IMR-90 (cell line): ENCODE measurements at regions not wholly inside any gene's neighbourhood (a gene's known extent, or its start where the extent isn't known, plus 50 kb on each side); places are given as distances from the start of the nearest gene placed in this dataset.

Experiments used
- ATAC-seq: fragments of 200-7000 bp; cut with Tn5 transposase; 2 replicates; pipeline ENCODE4 v1.9.1; 2020; ENCODE audit warnings: low read depth, mild to moderate bottlenecking, moderate library complexity
- BruUV-seq: library from RNA; stranded (reverse); fragments of 400-500 nt; replicated peaks from 2 replicates; lab custom pipeline; 2021; lab: Mats Ljungman, UMichigan
- CTCF ChIA-PET: fragments of 300-600 bp; formaldehyde crosslinking; extraction: SDS; loops from one replicate; lab custom pipeline; 2021; ENCODE audit warnings: antibody characterized with exemption; lab: Yijun Ruan, JAX
- POLR2A ChIA-PET: fragments of 300-600 bp; sonication (Branson Sonifier 250); formaldehyde crosslinking; loops from one replicate; lab custom pipeline; 2022; ENCODE audit warnings: antibody characterized with exemption; ENCODE audit not compliant: unreplicated experiment; lab: Charles Lee
- DNase-seq: peaks from one replicate; pipeline ENCODE4 v3.0.0; 2013
- H2AFZ ChIP-seq: replicated peaks from 2 replicates; pipeline ENCODE3; 2013; ENCODE audit warnings: low read length, mild to moderate bottlenecking; ENCODE audit not compliant: poor library complexity
- H2AK5ac ChIP-seq: 2 replicates; pipeline ENCODE4 v1.6.1; 2013; ENCODE audit warnings: low read depth, low read length, inconsistent platforms
- H2AK9ac ChIP-seq: replicated peaks from 2 replicates; pipeline ENCODE3; 2013; ENCODE audit warnings: mild to moderate bottlenecking, low read depth, low read length, moderate library complexity; ENCODE audit not compliant: poor library complexity
- H2BK120ac ChIP-seq: 2 replicates; pipeline ENCODE4 v1.6.1; 2013; ENCODE audit warnings: low read depth, low read length, inconsistent platforms
- H2BK15ac ChIP-seq: 3 replicates; pipeline ENCODE4 v1.6.1; 2013; ENCODE audit warnings: low read depth, low read length, inconsistent platforms
- H2BK20ac ChIP-seq: 2 replicates; pipeline ENCODE4 v1.6.1; 2013; ENCODE audit warnings: low read depth, mild to moderate bottlenecking, inconsistent platforms, low read length, moderate library complexity
- H2BK5ac ChIP-seq: 2 replicates; pipeline ENCODE4 v1.6.1; 2013; ENCODE audit warnings: mild to moderate bottlenecking, low read depth, low read length, inconsistent platforms; ENCODE audit not compliant: poor library complexity, severe bottlenecking
- H3K14ac ChIP-seq: replicated peaks from 2 replicates; pipeline ENCODE4 v1.6.1; 2013; ENCODE audit warnings: low read depth, low read length, inconsistent platforms
- H3K18ac ChIP-seq: 2 replicates; pipeline ENCODE4 v1.6.1; 2013; ENCODE audit warnings: low read depth, low read length, control low read depth
- H3K23ac ChIP-seq: 2 replicates; pipeline ENCODE4 v1.6.1; 2013; ENCODE audit warnings: low read depth, low read length, inconsistent platforms
- H3K27ac ChIP-seq: 2 replicates; pipeline ENCODE4 v1.5.1; 2013; ENCODE audit warnings: mild to moderate bottlenecking, control low read depth, low read length; ENCODE audit not compliant: insufficient read depth
- H3K27me3 ChIP-seq: 2 replicates; pipeline ENCODE4 v1.6.1; 2013; ENCODE audit warnings: low read length; ENCODE audit not compliant: control insufficient read depth, insufficient read depth
- H3K36me3 ChIP-seq: 2 replicates; pipeline ENCODE4 v1.6.1; 2013; ENCODE audit warnings: low read length, mixed read lengths; ENCODE audit not compliant: control insufficient read depth, insufficient read depth
- H3K4ac ChIP-seq: 2 replicates; pipeline ENCODE4 v1.6.1; 2013; ENCODE audit warnings: low read depth, low read length, inconsistent platforms
- H3K4me1 ChIP-seq: 2 replicates; pipeline ENCODE4 v1.6.1; 2013; ENCODE audit warnings: low read length, mixed read lengths; ENCODE audit not compliant: control insufficient read depth, insufficient read depth
- H3K4me2 ChIP-seq: 2 replicates; pipeline ENCODE4 v1.6.1; 2013; ENCODE audit warnings: low read depth, mild to moderate bottlenecking, control low read depth, low read length, moderate library complexity
- H3K4me3 ChIP-seq: 2 replicates; pipeline ENCODE4 v1.5.1; 2013; ENCODE audit warnings: low read depth, mild to moderate bottlenecking, control low read depth, low read length, moderate library complexity; ENCODE audit not compliant: insufficient read depth
- H3K56ac ChIP-seq: 2 replicates; pipeline ENCODE4 v1.6.1; 2013; ENCODE audit warnings: low read length, inconsistent platforms; ENCODE audit not compliant: insufficient read depth; ENCODE audit errors: extremely low read depth
- H3K79me1 ChIP-seq, 2 experiments: 2 replicates each; pipeline ENCODE4 v1.6.1; 2013; ENCODE audit warnings: low read length in 2 of 2, inconsistent platforms in 1 of 2, low read depth in 1 of 2
- H3K9ac ChIP-seq: 2 replicates; pipeline ENCODE4 v1.6.1; 2013; ENCODE audit warnings: low read depth, low read length, control low read depth
- H3K9me1 ChIP-seq: 2 replicates; pipeline ENCODE4 v1.6.1; 2013; ENCODE audit warnings: low read length, inconsistent platforms; ENCODE audit not compliant: insufficient read depth
- H3K9me3 ChIP-seq: 2 replicates; pipeline ENCODE4 v1.6.1; 2013; ENCODE audit warnings: low read length; ENCODE audit not compliant: control insufficient read depth, insufficient read depth
- H4K20me1 ChIP-seq: 2 replicates; pipeline ENCODE4 v1.6.1; 2013; ENCODE audit warnings: low read length, inconsistent platforms; ENCODE audit not compliant: insufficient read depth
- H4K5ac ChIP-seq: 2 replicates; pipeline ENCODE4 v1.6.1; 2013; ENCODE audit warnings: mild to moderate bottlenecking, low read depth, low read length, control low read depth
- H4K8ac ChIP-seq, 2 experiments: 2 replicates each; pipeline ENCODE4 v1.6.1; 2013; ENCODE audit warnings: low read depth in 2 of 2, low read length in 2 of 2, control low read depth in 1 of 2, inconsistent platforms in 1 of 2
- H4K91ac ChIP-seq: 2 replicates; pipeline ENCODE4 v1.6.1; 2013; ENCODE audit warnings: low read depth, low read length, inconsistent platforms; ENCODE audit not compliant: insufficient read depth
- BHLHE40 ChIP-seq: fragments of 150-350 bp; IDR thresholded peaks from 2 replicates; pipeline ENCODE4 v1.6.1; 2016; ENCODE audit warnings: mild to moderate bottlenecking, low read depth, low read length
- CEBPB ChIP-seq: IDR thresholded peaks from 2 replicates; pipeline ENCODE4 v1.6.1; 2012; ENCODE audit warnings: low read depth, low read length, improper control_type of control experiment
- CHD1 ChIP-seq: IDR thresholded peaks from 2 replicates; pipeline ENCODE4 v1.6.1; 2012; ENCODE audit warnings: low read depth, low read length, improper control_type of control experiment
- CTCF ChIP-seq: conservative IDR thresholded peaks from 2 replicates; pipeline ENCODE4 v1.5.1; 2012; ENCODE audit warnings: mild to moderate bottlenecking, low read depth, low read length, improper control_type of control experiment
- ELK1 ChIP-seq: fragments of 150-350 bp; IDR thresholded peaks from 2 replicates; pipeline ENCODE4 v1.6.1; 2016; ENCODE audit warnings: low read depth, mild to moderate bottlenecking, low read length, moderate library complexity, borderline replicate concordance
- MAZ ChIP-seq: IDR thresholded peaks from 2 replicates; pipeline ENCODE4 v1.6.1; 2012; ENCODE audit warnings: low read depth, mild to moderate bottlenecking, low read length, improper control_type of control experiment, moderate library complexity, borderline replicate concordance
- MXI1 ChIP-seq: IDR thresholded peaks from 2 replicates; pipeline ENCODE4 v1.6.1; 2012; ENCODE audit warnings: low read depth, mild to moderate bottlenecking, low read length, moderate library complexity, borderline replicate concordance
- NFE2L2 ChIP-seq: fragments of 150-350 bp; IDR thresholded peaks from 2 replicates; pipeline ENCODE4 v1.6.1; 2016; ENCODE audit warnings: low read depth, mild to moderate bottlenecking, low read length
- RCOR1 ChIP-seq: IDR thresholded peaks from 2 replicates; pipeline ENCODE4 v1.6.1; 2012; ENCODE audit warnings: mild to moderate bottlenecking, low read length, improper control_type of control experiment; ENCODE audit not compliant: insufficient replicate concordance
- USF2 ChIP-seq: fragments of 150-350 bp; IDR thresholded peaks from 2 replicates; pipeline ENCODE4 v1.6.1; 2017; ENCODE audit warnings: mild to moderate bottlenecking, antibody characterized with exemption, low read length, low read depth
- WGBS, 2 experiments: methylation state at CpG; one replicate each; pipeline versions ENCODE4 v1.1.5 to v1.1.7; 2013; ENCODE audit warnings: missing lambda C conversion rate in 2 of 2; ENCODE audit not compliant: insufficient read length in 1 of 2; ENCODE audit errors: extremely low coverage in 2 of 2; 5-methylcytosine and 5-hydroxymethylcytosine counted together
- dilution Hi-C: fragments of 300-500 bp; cut with HindIII; formaldehyde crosslinking; loops from one replicate; pipeline ENCODE4 v1.14.3; 2018; ENCODE audit warnings: low sequenced_read_pairs; ENCODE audit not compliant: unreplicated experiment
- in situ Hi-C: fragments of 300-500 bp; cut with MboI; formaldehyde crosslinking; loops from 3 replicates; pipeline ENCODE4 v1.14.3; 2019; ENCODE audit warnings: low sequenced_read_pairs, inconsistent platforms, mixed read lengths
- intact Hi-C: fragments of 100-400 bp; cut with micrococcal nuclease; formaldehyde crosslinking; loops from 2 replicates; pipeline ENCODE4 v1.10.0; 2022

GRCh38 chr18:37861981-37862380 is 296.4 kb upstream of the CELF4 start:
- Histone ChIP-seq H4K20me1 (no peaks in the 10 kb centered on the region), H3K27ac (no peak overlapping the region), H4K5ac (no peak overlapping the region), H3K9me1 (no peaks in the 10 kb centered on the region), H3K36me3 (no peaks in the 10 kb centered on the region), H2BK15ac (no peak overlapping the region), H2AFZ (no peak overlapping the region), H3K4me2 (no peak overlapping the region), H3K4ac (no peak overlapping the region), H2BK20ac (no peak overlapping the region), H3K27me3 (no peaks in the 10 kb centered on the region), H2BK120ac (no peak overlapping the region), H3K18ac (no peak overlapping the region), H3K4me1 (no peaks in the 10 kb centered on the region), H3K9ac (no peak overlapping the region), H2BK5ac (no peak overlapping the region), H2AK5ac (no peak overlapping the region), H3K14ac (no peak overlapping the region), H4K8ac (no peak overlapping the region), H4K91ac (no peak overlapping the region), H3K56ac (no peak overlapping the region), H3K79me1 (no peaks in the 10 kb centered on the region), H3K23ac (no peak overlapping the region), H3K4me3 (no peak overlapping the region), H2AK9ac (no peak overlapping the region), H3K9me3 (peaks cover 13% of the 10 kb centered on the region)
- dilution Hi-C loops (no loop called here), in situ Hi-C loops (no loop called here), intact Hi-C loops (no loop called here)
- no peak for ATAC-seq
- DNase-seq: no peak
- no TSS peak for BruUV-seq
- ChIA-PET CTCF (no interaction called here), POLR2A (no interaction called here)
- no CpG with 5 or more reads among the region's 2 CpGs for WGBS, 2 experiments
- TF ChIP-seq USF2: no peak
- TF ChIP-seq ELK1: no peak
- TF ChIP-seq NFE2L2: no peak
- TF ChIP-seq RCOR1: no peak
- TF ChIP-seq BHLHE40: no peak
- TF ChIP-seq MAZ: no peak
- no peak for TF ChIP-seq CEBPB
- TF ChIP-seq MXI1: no peak
- TF ChIP-seq CTCF: no peak
- TF ChIP-seq CHD1: no peak
